ENCODE measurements at regions not wholly inside any gene's neighbourhood (a gene's known extent, or its start where the extent isn't known, plus 50 kb on each side); places are given as distances from the start of the nearest gene placed in this dataset.

- DNase-seq: no peak
Measured at GRCh38 chr9:695252-695651, 146.2 kb upstream of the DMRT1 start.

- no peak for DNase-seq
Measured at GRCh38 chr9:696332-697323, 144.9 kb upstream of the DMRT1 start.

DNA sequence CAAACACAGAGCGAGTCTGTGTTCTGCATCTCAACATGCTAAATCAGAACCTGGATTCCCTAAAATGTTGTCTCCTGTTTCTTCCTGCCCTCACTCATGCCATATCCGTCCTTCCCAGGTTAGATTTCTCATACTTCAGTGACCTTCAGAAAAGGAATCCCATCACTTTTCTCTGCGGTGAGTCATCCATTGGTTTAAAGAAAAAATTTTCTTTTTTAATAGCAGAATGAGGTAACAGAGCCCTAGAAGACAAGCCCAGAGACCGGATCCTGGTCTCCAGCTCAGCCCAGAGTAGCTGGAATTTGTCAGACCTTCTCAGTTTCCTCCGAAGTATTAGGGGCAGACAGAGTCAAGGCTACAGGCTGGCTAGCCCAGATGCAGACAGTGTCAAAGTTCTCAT is 143.2 kb upstream of the DMRT1 start:
- DNase-seq: no peak

DNA sequence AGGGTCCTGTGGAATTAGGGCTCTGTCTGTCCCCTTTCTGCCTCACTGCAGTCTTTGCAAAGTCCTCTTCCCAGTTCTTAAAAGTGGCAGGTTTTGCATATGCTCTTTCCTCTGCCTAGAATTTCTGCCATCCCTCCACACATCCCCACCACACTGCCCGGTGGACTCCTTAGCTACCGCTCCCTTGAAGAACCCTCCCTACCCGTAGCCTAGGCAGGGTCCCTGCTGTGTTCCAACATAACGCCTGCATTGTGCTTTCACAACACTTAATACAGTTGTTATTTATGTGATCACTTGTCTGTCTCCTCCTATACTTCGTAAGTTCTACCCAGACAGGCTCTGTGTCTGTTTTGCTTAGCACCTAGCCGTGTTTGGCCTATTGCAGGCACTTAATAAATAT is 142.5 kb upstream of the DMRT1 start:
- no peak for DNase-seq

DNA sequence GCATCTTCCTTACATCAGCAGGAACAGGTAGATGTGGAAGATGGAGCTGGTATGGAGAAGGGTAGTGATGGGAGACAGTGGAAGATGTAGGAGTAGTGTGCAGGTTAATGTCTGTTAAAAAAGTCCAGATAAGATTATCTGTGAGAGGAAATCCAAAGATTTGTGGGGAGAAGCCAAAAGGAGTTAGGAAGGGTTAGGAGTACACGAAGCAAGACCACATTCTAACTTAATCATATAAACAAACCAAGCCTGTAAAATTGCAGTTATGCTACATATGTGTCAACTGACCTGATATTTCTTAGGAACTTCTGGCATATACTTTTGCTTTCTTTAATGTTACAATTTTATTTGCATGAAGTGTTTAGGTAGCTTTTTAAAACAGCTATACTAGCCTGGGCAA is 142.1 kb upstream of the DMRT1 start:
- no peak for DNase-seq

DNA sequence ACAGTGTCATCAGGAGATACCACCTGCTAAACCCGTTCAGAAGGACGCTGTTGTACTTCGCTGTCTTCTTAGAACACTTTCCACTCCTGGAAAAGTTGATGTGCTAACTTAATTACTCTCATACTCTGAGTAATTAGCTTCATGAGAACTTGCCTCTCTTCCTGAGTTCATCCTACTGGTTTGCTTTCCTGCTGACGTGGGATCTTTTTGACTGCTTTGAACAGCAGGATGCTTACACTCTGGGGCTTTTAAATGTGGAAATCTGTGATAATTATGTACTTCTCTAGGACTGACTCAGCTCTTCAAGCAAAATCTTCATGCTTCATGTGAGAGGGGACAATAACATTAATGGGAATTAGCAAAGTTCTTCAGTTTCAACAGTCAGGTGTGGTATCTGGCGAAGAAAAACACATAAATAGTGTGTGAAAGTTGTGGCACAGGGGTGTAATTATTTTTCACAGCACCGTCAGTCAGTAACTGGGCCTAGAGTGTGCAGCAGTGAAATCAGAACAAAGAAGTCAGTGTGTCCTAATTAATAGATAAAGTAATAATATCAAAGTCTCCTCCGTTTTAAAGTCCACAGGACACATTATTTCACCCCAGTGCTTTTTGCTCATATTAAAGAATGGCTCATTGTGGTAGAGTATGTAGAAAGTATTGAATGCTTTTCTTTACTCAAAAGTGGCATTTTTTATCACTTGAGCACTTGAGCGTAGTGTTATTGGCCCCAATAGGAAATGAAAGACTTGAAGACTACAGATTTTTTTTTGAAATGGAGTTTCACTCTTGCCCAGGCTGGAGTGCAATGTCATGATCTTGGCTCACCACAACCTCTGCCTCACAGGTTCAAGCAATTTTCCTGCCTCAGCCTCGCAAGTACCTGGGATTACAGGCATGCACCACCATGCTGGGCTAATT is 140.9 kb upstream of the DMRT1 start:
- DNase-seq: no peak

- DNase-seq: no peak
Measured at GRCh38 chr9:703392-703791, 138.1 kb upstream of the DMRT1 start.

GRCh38 chr9:706073-706472 is 135.4 kb upstream of the DMRT1 start:
- no peak for DNase-seq

DNA sequence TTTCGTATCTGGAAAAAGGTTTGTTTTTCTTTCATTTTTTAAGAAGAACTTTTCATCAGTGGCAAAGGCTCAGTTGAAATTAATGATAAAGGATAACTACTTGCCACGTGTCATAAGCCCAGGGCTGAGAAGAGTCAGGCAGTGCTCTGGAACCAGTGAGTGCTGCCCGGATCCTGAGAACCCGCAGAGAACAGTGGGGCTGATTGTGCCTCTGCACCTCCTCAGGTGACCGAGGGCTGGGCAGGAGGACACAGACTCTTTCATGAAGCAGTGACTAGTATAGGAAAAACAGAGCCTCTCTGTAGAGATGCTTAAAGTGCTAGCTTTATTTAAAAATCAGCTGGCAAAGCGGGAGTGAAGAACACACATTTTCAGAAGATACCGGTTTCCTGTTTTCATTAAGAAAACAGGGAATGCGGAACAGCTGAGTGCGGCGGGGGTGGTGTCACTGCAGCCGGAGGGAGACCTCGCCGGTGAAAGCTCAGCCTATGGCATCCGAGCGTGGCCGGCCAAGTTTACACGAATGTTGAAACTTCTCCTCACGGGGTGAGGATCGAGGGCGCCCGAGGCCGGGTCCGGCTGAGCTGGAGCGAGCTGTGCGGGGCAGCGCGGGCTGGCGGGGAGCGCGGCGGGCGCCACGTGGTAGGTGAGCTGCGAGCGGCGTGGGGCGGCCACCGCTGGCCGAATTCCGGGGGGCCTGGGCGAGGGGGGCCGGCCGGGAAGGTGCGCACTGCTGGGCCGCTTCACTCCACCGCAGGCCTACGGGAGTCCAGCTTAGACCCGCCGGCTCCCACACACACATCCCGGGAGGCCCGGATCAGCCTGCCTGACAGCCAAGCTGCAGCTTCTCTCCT is 134.7 kb upstream of the DMRT1 start:
- DNase-seq: no peak

GRCh38 chr9:708182-708550 is 133.3 kb upstream of the DMRT1 start:
- DNase-seq: no peak

DNA sequence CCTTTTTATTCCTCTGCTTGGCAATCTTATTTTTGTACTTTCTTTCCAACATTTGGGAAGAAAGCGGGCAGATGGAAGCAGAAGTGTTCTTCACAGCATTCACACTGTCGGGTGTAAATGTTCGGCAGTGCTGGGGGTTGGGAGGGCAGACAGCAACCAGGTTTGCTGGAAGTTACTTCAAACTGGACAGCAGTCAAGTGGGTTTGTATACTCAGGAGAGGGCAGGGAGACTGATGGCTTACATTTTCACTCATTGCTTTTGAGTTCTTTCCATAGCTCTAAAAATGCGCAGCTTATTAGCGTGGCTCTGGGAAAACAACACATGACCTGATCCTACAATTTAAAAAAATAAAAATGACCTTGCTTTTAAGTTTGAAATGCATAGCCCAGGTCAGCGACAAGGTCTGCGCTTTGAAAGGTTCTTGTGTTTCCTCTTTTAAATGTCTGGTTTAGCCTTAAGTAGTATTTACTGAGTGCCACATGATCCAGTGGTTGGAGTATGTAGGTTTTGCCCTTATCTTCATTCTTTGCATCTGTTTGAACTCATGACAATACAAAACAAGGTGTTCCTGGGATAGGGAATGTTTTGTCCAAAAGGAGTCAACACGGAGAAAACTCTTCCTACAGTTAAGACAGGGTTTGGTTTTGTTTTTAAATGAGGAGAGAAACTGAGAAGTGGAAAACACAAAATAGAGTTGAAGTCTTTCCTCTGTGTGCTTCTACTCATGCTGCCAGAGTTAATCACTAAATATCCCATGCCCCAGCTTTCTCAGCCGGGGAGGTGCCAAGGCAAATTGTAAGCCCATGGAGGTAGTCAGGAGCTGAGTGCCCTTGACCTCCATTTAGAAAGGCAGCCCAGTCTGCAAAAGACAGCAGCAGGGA is 132.7 kb upstream of the DMRT1 start:
- no peak for DNase-seq

DNA sequence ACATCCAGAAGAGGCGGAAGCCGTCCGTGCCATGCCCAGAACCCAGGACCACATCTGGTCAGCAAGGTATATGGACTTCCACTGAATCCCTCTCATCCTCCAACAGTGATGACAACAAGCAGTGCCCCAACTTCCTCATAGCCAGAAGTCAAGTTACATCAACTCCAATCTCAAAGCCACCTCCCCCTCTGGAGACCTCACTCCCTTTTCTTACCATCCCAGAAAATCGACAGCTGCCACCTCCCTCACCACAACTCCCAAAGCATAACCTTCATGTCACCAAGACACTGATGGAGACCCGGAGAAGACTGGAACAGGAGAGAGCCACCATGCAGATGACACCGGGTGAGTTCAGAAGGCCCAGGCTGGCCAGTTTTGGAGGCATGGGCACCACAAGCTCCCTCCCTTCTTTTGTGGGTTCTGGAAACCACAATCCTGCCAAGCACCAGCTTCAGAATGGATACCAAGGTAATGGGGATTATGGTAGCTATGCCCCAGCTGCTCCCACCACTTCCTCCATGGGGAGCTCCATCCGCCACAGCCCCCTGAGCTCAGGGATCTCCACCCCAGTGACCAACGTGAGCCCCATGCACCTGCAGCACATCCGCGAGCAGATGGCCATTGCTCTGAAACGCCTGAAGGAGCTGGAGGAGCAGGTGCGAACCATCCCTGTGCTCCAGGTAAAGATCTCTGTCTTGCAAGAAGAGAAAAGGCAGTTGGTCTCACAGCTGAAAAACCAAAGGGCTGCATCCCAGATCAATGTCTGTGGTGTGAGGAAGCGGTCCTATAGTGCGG is 130.3 kb upstream of the DMRT1 start:
- DNase-seq: no peak

DNA sequence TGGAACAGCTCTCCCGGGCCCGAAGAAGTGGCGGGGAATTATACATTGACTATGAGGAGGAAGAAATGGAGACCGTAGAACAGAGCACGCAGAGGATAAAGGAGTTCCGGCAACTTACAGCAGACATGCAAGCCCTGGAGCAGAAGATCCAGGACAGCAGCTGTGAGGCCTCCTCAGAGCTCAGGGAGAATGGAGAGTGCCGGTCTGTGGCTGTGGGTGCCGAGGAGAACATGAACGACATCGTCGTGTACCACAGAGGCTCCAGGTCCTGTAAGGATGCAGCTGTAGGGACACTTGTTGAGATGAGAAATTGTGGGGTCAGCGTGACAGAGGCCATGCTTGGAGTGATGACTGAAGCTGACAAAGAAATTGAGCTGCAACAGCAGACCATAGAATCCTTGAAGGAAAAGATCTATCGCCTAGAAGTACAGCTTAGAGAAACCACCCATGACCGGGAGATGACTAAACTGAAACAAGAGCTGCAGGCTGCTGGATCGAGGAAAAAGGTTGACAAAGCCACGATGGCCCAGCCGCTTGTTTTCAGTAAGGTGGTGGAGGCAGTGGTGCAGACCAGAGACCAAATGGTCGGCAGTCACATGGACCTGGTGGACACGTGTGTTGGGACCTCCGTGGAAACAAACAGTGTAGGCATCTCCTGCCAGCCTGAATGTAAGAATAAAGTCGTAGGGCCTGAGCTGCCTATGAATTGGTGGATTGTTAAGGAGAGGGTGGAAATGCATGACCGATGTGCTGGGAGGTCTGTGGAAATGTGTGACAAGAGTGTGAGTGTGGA is 129.5 kb upstream of the DMRT1 start:
- DNase-seq: no peak

- no peak for DNase-seq
Measured at GRCh38 chr9:712643-713042, 128.9 kb upstream of the DMRT1 start.

DNA sequence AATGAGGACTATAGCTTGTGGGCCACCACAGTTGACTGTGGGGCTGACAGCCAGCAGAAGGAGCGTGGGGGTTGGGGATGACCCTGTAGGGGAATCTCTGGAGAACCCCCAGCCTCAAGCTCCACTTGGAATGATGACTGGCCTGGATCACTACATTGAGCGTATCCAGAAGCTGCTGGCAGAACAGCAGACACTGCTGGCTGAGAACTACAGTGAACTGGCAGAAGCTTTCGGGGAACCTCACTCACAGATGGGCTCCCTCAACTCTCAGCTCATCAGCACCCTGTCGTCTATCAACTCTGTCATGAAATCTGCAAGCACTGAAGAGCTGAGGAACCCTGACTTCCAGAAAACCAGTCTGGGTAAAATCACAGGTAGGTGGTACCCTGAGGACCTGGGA is 128.4 kb upstream of the DMRT1 start:
- DNase-seq: no peak

DNA sequence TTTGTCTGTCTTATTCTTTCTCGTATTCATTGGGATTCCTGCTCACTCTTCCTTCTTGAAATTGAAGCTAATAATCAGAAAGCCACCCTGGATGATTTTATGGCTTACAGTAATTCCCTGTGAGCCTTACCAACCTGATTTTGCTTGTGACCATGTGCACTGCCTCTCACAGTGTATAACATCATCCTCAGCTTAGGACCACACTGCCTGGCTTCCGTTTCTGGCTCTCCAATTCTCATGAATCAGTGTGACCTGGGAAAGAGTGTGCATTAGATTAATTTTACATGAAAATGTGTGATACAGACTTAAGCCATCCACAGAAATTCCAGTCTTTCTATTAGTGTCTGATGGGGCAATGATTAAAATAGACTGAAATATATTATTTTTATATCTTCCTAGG is 126.8 kb upstream of the DMRT1 start:
- DNase-seq: no peak

DNA sequence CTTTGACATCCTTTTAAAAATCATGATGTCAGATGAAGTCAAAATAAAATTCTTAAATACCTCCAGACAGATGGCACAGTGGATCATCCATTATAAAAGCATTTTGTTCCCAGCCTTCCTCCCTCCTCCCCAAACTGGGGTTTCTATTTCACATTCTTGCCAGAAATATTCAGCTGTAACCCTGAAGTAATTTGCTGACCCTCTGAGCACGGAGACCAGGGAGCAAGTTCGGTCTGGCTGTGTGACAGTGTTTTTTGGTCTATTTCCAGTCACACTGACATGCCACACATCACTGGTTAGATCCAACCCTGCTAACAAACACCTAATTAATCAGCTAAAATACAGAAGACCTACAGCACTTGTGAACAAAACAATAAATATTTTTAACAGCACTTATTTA is 126.2 kb upstream of the DMRT1 start:
- DNase-seq: no peak

DNA sequence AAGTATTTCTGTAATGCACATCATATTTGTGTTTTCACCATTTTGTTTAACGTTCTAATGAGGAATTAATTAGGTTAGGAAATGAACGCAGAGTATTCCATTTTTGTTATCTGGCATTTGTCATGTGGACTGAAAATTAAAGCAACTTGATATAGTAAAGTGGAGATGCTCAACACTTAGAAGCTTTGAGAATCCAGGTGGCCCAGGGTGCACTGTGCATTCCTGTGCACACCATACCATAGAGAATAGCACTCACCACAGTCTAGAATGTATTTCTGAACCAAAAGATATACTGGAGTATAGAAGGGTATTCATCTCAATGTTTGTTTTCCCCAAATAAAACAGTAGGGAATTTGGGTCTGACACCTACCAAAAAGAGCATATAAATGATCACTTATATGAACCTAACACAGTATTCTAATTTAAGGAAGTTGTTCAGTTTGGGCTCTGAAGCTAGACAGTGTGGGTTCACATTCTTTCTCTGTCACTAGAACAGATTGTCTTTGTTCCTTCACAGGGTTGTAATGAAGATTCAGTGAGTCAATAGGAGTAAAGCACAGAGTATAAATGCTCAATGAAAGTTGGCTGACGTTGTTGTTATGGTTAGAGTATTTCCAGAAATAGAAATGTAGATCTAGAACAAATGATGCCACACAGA is 125.6 kb upstream of the DMRT1 start:
- DNase-seq: no peak

DNA sequence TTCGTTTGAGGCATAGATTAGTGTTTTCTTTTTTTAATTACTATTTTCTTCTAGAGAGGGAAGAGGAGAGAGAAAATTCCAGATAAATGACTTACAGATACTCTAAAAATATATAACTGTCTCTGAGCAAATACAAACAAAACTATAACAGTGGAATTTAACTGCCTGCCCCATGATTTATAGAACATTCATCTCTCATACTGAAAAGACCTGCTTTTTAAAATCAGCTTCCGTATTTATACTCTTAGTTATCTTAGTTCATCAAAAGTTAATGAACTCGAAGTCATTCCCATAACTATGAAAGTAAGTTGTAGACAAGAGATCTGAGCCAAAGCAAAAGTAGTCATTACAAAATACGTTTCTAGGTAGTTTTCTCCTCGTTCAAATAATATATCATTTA is 123.8 kb upstream of the DMRT1 start:
- no peak for DNase-seq

All from NCI-H1092 treated with DMSO at 0.1 percent for 48 hours (cell line).